Hepatocyte (in vitro differentiated cells): ENCODE measurements at regions not wholly inside any gene's neighbourhood (a gene's known extent, or its start where the extent isn't known, plus 50 kb on each side); places are given as distances from the start of the nearest gene placed in this dataset.

Source experiments
- CTCF ChIP-seq: fragments of 200-600 bp; sonication (generic); IDR thresholded peaks from 2 replicates; pipeline ENCODE4 v1.5.1; 2016; ENCODE audit warnings: antibody characterized with exemption, mild to moderate bottlenecking; ENCODE audit not compliant: poor library complexity
- EZH2phosphoT487 ChIP-seq: fragments of 200-600 bp; sonication (generic); IDR thresholded peaks from one replicate; pipeline ENCODE4 v1.6.1; 2018; ENCODE audit warnings: antibody characterized with exemption, mild to moderate bottlenecking, low read depth, moderate library complexity; ENCODE audit not compliant: unreplicated experiment, severe bottlenecking

GRCh38 chr9:78559449-78559885 lies 262.5 kb downstream of the PSAT1 start:
- no peak for TF ChIP-seq CTCF
- TF ChIP-seq EZH2phosphoT487: no peak
